ENCODE measurements at regions not wholly inside any gene's neighbourhood (a gene's known extent, or its start where the extent isn't known, plus 50 kb on each side); places are given as distances from the start of the nearest gene placed in this dataset.

DNA sequence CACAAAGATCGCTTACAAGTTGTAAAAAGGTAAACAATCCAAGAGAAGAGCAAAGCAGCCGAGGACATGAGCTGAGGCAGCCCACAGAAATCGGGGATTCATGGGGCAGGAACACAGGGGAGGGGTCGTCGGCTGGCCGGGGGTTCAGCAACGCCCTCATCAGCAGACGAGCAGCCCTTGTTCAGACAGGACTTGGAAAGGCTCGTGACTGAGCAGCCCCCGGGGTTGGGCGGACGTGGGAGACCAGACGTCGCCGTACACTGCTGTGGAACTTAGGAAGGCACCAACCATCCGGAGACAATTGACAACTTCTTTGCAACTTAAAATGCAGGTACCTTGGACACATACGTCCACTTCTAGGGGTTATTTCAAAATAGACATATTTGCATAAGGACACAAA is 370.5 kb downstream of the BRD1 start:
- no peak for TF ChIP-seq EZH2 (IDR thresholded peaks at IDR 0.05; ENCODE audit: borderline replicate concordance, insufficient read depth, low read depth, low read length, poor library complexity, severe bottlenecking)
- TF ChIP-seq, protein P1, sequence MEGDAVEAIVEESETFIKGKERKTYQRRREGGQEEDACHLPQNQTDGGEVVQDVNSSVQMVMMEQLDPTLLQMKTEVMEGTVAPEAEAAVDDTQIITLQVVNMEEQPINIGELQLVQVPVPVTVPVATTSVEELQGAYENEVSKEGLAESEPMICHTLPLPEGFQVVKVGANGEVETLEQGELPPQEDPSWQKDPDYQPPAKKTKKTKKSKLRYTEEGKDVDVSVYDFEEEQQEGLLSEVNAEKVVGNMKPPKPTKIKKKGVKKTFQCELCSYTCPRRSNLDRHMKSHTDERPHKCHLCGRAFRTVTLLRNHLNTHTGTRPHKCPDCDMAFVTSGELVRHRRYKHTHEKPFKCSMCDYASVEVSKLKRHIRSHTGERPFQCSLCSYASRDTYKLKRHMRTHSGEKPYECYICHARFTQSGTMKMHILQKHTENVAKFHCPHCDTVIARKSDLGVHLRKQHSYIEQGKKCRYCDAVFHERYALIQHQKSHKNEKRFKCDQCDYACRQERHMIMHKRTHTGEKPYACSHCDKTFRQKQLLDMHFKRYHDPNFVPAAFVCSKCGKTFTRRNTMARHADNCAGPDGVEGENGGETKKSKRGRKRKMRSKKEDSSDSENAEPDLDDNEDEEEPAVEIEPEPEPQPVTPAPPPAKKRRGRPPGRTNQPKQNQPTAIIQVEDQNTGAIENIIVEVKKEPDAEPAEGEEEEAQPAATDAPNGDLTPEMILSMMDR (IDR thresholded peaks at IDR 0.05) = no peak
